ENCODE measurements at regions not wholly inside any gene's neighbourhood (a gene's known extent, or its start where the extent isn't known, plus 50 kb on each side); places are given as distances from the start of the nearest gene placed in this dataset.
A peak's percentile ranks its signal among the peaks of the same experiment; 100 is the strongest.
"Not testable (repeated sequence)": the region's sequence is repeated elsewhere in the genome, so short reads cannot be mapped to it uniquely, and the experiment has no call there.

- DNase-seq (ENCODE audit: low read depth): peak; percentile 7
Measured at GRCh38 chr6:71056656-71057055, 99.8 kb upstream of the B3GAT2 start.

- DNase-seq (ENCODE audit: low read depth): no peak
Measured at GRCh38 chr6:71066153-71066552, 109.3 kb upstream of the B3GAT2 start.

DNA sequence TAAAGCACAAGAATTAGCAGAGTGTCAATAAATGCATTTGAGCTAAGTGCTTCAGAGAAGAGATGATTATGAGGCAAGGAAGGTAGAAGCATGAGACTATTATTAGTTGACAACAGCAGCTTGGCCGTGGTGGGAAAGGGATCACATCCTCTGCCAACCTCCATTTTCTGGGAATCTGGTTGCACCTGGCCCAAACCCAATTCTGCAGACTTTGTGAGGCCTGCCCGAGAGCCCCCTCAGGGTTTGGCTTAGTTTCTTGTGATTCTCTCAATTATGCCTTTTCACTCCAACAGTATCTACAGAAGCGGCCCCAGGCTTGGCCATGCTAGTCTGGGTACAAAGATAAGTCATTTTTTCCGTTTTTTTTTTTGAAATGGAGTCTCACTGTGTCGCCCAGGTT is 111.0 kb upstream of the B3GAT2 start:
- no peak for DNase-seq (ENCODE audit: low read depth)

DNA sequence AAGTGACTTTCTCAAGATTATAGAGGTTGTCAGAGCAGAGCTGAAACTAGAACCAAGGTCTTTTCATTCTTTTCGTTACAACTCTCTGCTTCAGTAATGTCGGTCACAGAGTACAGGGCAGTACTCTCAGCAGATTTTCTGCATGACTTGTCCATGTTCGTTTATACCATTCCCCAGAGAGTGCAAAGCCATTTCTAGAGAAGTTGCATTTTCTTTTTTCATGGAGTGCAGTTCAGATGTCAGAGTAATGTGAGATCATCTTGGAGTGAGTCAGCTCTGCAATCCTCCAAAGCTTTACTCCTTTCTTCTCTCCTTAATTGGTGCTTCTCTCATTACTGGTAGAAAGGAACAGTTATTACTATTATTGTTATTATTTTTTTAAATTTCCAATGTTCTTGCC is 115.6 kb upstream of the B3GAT2 start:
- DNase-seq (ENCODE audit: low read depth): peak; percentile 50

- DNase-seq (ENCODE audit: low read depth): no peak
Measured at GRCh38 chr6:71077655-71078054, 120.8 kb upstream of the B3GAT2 start.

GRCh38 chr6:71079677-71080076 is 122.8 kb upstream of the B3GAT2 start:
- DNase-seq (ENCODE audit: low read depth): peak; percentile 55

DNA sequence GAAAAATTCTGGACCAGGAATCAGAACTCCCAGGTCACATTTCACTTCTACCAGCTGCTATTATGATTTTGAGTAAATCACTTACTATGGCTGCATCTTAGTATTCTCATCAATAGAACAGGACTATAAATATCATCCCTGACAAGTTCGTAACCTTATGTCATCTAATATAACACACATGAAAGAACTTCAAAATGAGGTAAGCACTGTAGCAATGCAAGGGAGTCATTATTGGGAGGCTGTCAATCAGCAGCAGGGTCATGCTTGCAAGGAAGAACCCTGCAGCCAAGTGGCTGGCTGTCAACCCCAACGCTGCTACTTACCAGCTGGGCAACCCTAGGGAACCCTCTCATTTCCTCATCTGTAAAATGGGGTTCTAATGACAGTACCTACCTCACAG is 123.3 kb upstream of the B3GAT2 start:
- DNase-seq (ENCODE audit: low read depth): no peak

GRCh38 chr6:71080826-71081225 is 124.0 kb upstream of the B3GAT2 start:
- peak; percentile 21 for DNase-seq (ENCODE audit: low read depth)

GRCh38 chr6:71082033-71082650 is 125.3 kb upstream of the B3GAT2 start:
- DNase-seq (ENCODE audit: low read depth): peak; percentile 14

- no peak for DNase-seq (ENCODE audit: low read depth)
Measured at GRCh38 chr6:71083308-71083820, 126.5 kb upstream of the B3GAT2 start.

- no peak for DNase-seq (ENCODE audit: low read depth)
Measured at GRCh38 chr6:71088166-71088565, 131.3 kb upstream of the B3GAT2 start.

- DNase-seq (ENCODE audit: low read depth): no peak
Measured at GRCh38 chr6:71090217-71090616, 133.4 kb upstream of the B3GAT2 start.

DNA sequence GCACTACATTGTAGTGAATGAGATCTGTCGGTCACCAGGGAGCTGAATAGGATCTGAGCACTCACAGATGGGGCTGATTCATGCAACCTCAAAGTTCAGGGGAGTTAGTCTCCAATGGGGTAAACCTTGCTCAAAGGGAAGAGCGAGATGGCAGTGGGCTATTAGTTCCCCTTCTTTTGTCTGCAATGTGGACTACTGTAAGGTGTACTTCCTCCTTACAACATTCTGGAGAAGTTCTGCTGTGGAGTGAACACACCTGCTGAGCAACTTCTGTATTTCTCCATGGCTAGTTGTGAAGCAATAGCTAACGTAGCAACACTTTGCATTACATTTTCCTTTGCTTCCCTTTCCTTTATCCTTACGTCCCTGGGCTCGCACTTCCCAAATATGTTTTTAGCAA is 134.3 kb upstream of the B3GAT2 start:
- DNase-seq (ENCODE audit: low read depth): no peak

DNA sequence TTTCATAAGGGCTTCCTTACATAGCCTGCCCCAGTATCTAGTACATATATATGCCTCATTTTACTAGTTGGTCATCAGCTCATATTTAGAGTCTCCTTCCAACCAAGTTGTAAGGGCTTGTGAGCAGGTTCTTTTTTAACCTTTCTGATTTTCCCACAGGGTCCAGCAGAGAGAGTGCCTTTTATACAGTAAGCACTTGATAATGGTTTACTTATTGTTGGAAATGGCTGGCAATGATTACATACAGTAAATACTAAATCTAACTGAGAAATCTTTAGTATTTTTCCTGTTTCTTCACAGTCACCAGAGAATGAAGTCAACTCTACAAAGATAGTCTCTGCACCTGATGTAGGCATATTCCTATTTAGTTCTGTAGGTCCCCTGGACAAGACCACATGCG is 135.1 kb upstream of the B3GAT2 start:
- no peak for DNase-seq (ENCODE audit: low read depth)

DNA sequence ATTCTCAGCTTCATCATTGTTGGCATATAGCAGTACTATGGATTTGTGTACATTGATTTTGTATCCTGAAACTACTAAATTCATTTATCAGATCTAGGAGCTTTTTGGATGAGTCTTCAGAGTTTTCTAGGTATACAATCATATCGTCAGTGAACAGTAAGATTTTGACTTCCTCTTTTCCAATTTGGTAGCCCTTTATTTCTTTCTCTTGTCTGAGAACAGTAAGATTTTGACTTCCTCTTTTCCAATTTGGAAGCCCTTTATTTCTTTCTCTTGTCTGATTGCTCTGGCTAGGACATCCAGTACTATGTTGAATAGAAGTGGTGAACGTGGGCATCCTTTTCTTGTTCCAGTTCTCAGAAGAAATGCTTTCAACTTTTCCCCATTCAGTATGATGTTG is 140.4 kb upstream of the B3GAT2 start:
- not testable (repeated sequence) for DNase-seq (ENCODE audit: low read depth)

GRCh38 chr6:71099649-71100048 is 142.8 kb upstream of the B3GAT2 start:
- no peak for DNase-seq (ENCODE audit: low read depth)

- no peak for DNase-seq (ENCODE audit: low read depth)
Measured at GRCh38 chr6:71103130-71103529, 146.3 kb upstream of the B3GAT2 start.

GRCh38 chr6:71103641-71104040 is 146.8 kb upstream of the B3GAT2 start:
- DNase-seq (ENCODE audit: low read depth): no peak

DNA sequence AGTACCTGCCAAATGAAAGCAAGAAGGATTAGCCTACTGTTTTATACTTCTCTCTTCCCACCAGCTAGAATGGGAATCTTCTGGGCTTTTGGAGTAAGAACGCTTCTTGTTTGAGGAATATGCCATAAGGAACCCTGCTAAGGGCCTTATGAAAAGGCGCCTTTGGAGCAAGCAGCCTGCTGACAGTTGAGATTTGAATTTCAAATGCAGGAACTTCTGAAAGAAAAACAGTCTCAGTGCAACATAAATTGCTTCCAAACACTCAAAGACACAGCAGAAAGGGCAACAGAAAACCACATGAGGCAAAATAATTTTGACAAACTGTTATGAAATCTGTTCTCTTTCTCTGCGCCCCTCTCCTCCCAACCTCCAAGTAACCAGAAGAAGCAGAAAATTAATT is 149.4 kb upstream of the B3GAT2 start:
- no peak for DNase-seq (ENCODE audit: low read depth)

DNA sequence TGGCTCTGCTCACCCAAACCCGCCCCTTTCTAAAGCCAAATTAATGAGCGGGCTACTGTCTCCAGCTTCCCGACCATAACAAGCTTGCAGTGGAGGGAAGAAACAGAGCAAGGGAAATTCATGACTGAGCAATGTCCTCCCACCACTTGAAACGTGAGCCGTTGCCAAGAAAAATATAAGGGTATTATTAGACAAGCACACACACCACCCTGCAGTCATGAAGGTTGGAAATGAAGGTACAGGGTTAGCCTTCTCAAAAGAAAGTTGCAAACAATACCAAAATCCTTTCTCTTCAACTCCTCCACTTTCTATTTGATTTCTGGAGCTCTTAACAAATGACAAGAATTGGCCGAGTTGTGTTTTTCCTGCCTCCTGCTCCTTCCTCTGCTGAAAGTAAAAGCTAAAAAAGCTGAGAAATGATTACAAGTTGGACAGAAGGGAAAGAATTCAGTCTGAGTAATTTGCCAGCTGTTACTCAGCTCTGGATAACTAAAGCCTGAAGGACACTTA is 151.1 kb upstream of the B3GAT2 start:
- peak; percentile 86 for DNase-seq (ENCODE audit: low read depth)

DNA sequence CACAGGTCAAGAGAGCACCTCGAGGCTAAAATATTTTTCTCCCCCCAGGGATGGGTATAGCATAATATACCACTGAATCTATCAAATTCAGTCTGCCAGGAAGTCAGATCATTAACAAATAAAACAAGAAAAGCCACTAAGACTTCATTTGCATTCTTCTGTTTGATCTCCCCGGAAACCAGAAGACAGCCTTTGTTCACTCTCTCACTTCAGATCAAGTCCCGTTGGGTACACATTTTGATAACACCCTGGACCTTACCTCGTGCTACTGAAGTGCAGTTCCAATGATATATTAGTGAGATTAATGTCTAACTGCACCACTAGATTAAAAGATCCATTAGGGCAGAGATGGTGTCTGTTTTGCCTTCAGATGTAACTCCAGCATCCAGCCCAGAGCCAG is 157.7 kb upstream of the B3GAT2 start:
- no peak for DNase-seq (ENCODE audit: low read depth)

- DNase-seq (ENCODE audit: low read depth): no peak
Measured at GRCh38 chr6:71114986-71115385, 158.1 kb upstream of the B3GAT2 start.

GRCh38 chr6:71119560-71119959 is 162.7 kb upstream of the B3GAT2 start:
- DNase-seq (ENCODE audit: low read depth): no peak

GRCh38 chr6:71123051-71123450 is 165.6 kb upstream of the OGFRL1 start:
- peak; percentile 48 for DNase-seq (ENCODE audit: low read depth)
